ENCODE measurements at regions not wholly inside any gene's neighbourhood (a gene's known extent, or its start where the extent isn't known, plus 50 kb on each side); places are given as distances from the start of the nearest gene placed in this dataset.

- Histone ChIP-seq H3K4me3 (ENCODE audit: low read length in 2 of 2) (no peak overlapping the region), H3K27ac (ENCODE audit: low read depth in 1 of 2, low read length in 1 of 2) (no peak overlapping the region), H3K36me3 (ENCODE audit: control insufficient read depth in 2 of 2, insufficient read depth in 2 of 2, low read length in 1 of 2) (no peaks in the 10 kb centered on the region), H3K27me3 (ENCODE audit: control insufficient read depth in 2 of 2, insufficient read depth in 1 of 2, low read length in 1 of 2) (no peaks in the 10 kb centered on the region), H3K4me1 (ENCODE audit: control insufficient read depth in 2 of 2, insufficient read depth in 2 of 2, low read length in 2 of 2) (no peaks in the 10 kb centered on the region), H3K9me3 (ENCODE audit: control insufficient read depth in 2 of 2, insufficient read depth in 1 of 2, low read length in 1 of 2) (no peaks in the 10 kb centered on the region)
- DNase-seq (ENCODE audit: low read depth in 6 of 9, low spot score in 9 of 9): no peak
- WGBS: 95% methylated on average over 6 of the region's 6 CpGs
Observed at GRCh38 chrX:9267415-9267814, 197.4 kb upstream of the TBL1X start.

GRCh38 chrX:9269134-9269533 is 195.7 kb upstream of the TBL1X start:
- no peaks in the 10 kb centered on the region for H3K36me3 ChIP-seq (ENCODE audit: control insufficient read depth in 2 of 2, insufficient read depth in 2 of 2, low read length in 1 of 2)
- WGBS: 97% methylated on average over 4 of the region's 4 CpGs
- no peaks in the 10 kb centered on the region for H3K9me3 ChIP-seq (ENCODE audit: control insufficient read depth in 2 of 2, insufficient read depth in 1 of 2, low read length in 1 of 2)
- no peaks in the 10 kb centered on the region for H3K4me1 ChIP-seq (ENCODE audit: control insufficient read depth in 2 of 2, insufficient read depth in 2 of 2, low read length in 2 of 2)
- H3K27ac ChIP-seq (ENCODE audit: low read depth in 1 of 2, low read length in 1 of 2): no peak overlapping the region
- no peaks in the 10 kb centered on the region for H3K27me3 ChIP-seq (ENCODE audit: control insufficient read depth in 2 of 2, insufficient read depth in 1 of 2, low read length in 1 of 2)
- H3K4me3 ChIP-seq (ENCODE audit: low read length in 2 of 2): no peak overlapping the region
- no peak for DNase-seq (ENCODE audit: low read depth in 6 of 9, low spot score in 9 of 9)

GRCh38 chrX:9271789-9272525 is 192.9 kb upstream of the TBL1X start:
- H3K4me1 ChIP-seq (ENCODE audit: control insufficient read depth in 2 of 2, insufficient read depth in 2 of 2, low read length in 2 of 2): no peaks in the 10 kb centered on the region
- no peak for DNase-seq (ENCODE audit: low read depth in 6 of 9, low spot score in 9 of 9)
- H3K27ac ChIP-seq (ENCODE audit: low read depth in 1 of 2, low read length in 1 of 2): no peak overlapping the region
- WGBS: 94% methylated on average over 13 of the region's 13 CpGs
- H3K27me3 ChIP-seq (ENCODE audit: control insufficient read depth in 2 of 2, insufficient read depth in 1 of 2, low read length in 1 of 2): no peaks in the 10 kb centered on the region
- no peak overlapping the region for H3K4me3 ChIP-seq (ENCODE audit: low read length in 2 of 2)
- H3K9me3 ChIP-seq (ENCODE audit: control insufficient read depth in 2 of 2, insufficient read depth in 1 of 2, low read length in 1 of 2): no peaks in the 10 kb centered on the region
- H3K36me3 ChIP-seq (ENCODE audit: control insufficient read depth in 2 of 2, insufficient read depth in 2 of 2, low read length in 1 of 2): no peaks in the 10 kb centered on the region

- no peak overlapping the region for H3K27ac ChIP-seq (ENCODE audit: low read depth in 1 of 2, low read length in 1 of 2)
- WGBS: 100% methylated on average over 1 of the region's 1 CpG
- H3K27me3 ChIP-seq (ENCODE audit: control insufficient read depth in 2 of 2, insufficient read depth in 1 of 2, low read length in 1 of 2): no peaks in the 10 kb centered on the region
- DNase-seq (ENCODE audit: low read depth in 6 of 9, low spot score in 9 of 9): no peak
- no peaks in the 10 kb centered on the region for H3K4me1 ChIP-seq (ENCODE audit: control insufficient read depth in 2 of 2, insufficient read depth in 2 of 2, low read length in 2 of 2)
- H3K9me3 ChIP-seq (ENCODE audit: control insufficient read depth in 2 of 2, insufficient read depth in 1 of 2, low read length in 1 of 2): no peaks in the 10 kb centered on the region
- H3K36me3 ChIP-seq (ENCODE audit: control insufficient read depth in 2 of 2, insufficient read depth in 2 of 2, low read length in 1 of 2): no peaks in the 10 kb centered on the region
- H3K4me3 ChIP-seq (ENCODE audit: low read length in 2 of 2): no peak overlapping the region
Observed at GRCh38 chrX:9273744-9274143, 191.1 kb upstream of the TBL1X start.

- Histone ChIP-seq H3K4me1 (ENCODE audit: control insufficient read depth in 2 of 2, insufficient read depth in 2 of 2, low read length in 2 of 2) (no peaks in the 10 kb centered on the region), H3K36me3 (ENCODE audit: control insufficient read depth in 2 of 2, insufficient read depth in 2 of 2, low read length in 1 of 2) (no peaks in the 10 kb centered on the region), H3K27me3 (ENCODE audit: control insufficient read depth in 2 of 2, insufficient read depth in 1 of 2, low read length in 1 of 2) (no peaks in the 10 kb centered on the region), H3K9me3 (ENCODE audit: control insufficient read depth in 2 of 2, insufficient read depth in 1 of 2, low read length in 1 of 2) (no peaks in the 10 kb centered on the region), H3K4me3 (ENCODE audit: low read length in 2 of 2) (no peak overlapping the region), H3K27ac (ENCODE audit: low read depth in 1 of 2, low read length in 1 of 2) (peak overlapping the region; percentile 18 to 30)
- WGBS: 91% methylated on average over 7 of the region's 7 CpGs
- DNase-seq (ENCODE audit: low read depth in 6 of 9, low spot score in 9 of 9): peak in 1 of 9 donors; percentile 22
Observed at GRCh38 chrX:9278475-9279233, 186.2 kb upstream of the TBL1X start.

- WGBS: 83% methylated on average over 3 of the region's 3 CpGs
Observed at GRCh38 chrX:9279234-9279544, 185.7 kb upstream of the TBL1X start.

GRCh38 chrX:9280831-9281230 is 184.0 kb upstream of the TBL1X start:
- no peak for DNase-seq (ENCODE audit: low read depth in 6 of 9, low spot score in 9 of 9)
- no peaks in the 10 kb centered on the region for H3K9me3 ChIP-seq (ENCODE audit: control insufficient read depth in 2 of 2, insufficient read depth in 1 of 2, low read length in 1 of 2)
- 97% methylated on average over 6 of the region's 6 CpGs for WGBS

More at GRCh38 chrX:9279234-9279544, 185.7 kb upstream of the TBL1X start:
- Histone ChIP-seq H3K27me3 (ENCODE audit: control insufficient read depth in 2 of 2, insufficient read depth in 1 of 2, low read length in 1 of 2) (no peaks in the 10 kb centered on the region), H3K9me3 (ENCODE audit: control insufficient read depth in 2 of 2, insufficient read depth in 1 of 2, low read length in 1 of 2) (no peaks in the 10 kb centered on the region), H3K4me3 (ENCODE audit: low read length in 2 of 2) (no peak overlapping the region), H3K27ac (ENCODE audit: low read depth in 1 of 2, low read length in 1 of 2) (peak overlapping the region; percentile 7 to 18), H3K4me1 (ENCODE audit: control insufficient read depth in 2 of 2, insufficient read depth in 2 of 2, low read length in 2 of 2) (no peaks in the 10 kb centered on the region), H3K36me3 (ENCODE audit: control insufficient read depth in 2 of 2, insufficient read depth in 2 of 2, low read length in 1 of 2) (no peaks in the 10 kb centered on the region)
- peak in 1 of 9 donors; percentile 6 for DNase-seq (ENCODE audit: low read depth in 6 of 9, low spot score in 9 of 9)

GRCh38 chrX:9282325-9282724 is 182.5 kb upstream of the TBL1X start:
- Histone ChIP-seq H3K4me3 (ENCODE audit: low read length in 2 of 2) (no peak overlapping the region), H3K27ac (ENCODE audit: low read depth in 1 of 2, low read length in 1 of 2) (no peak overlapping the region), H3K36me3 (ENCODE audit: control insufficient read depth in 2 of 2, insufficient read depth in 2 of 2, low read length in 1 of 2) (no peaks in the 10 kb centered on the region), H3K27me3 (ENCODE audit: control insufficient read depth in 2 of 2, insufficient read depth in 1 of 2, low read length in 1 of 2) (no peaks in the 10 kb centered on the region), H3K9me3 (ENCODE audit: control insufficient read depth in 2 of 2, insufficient read depth in 1 of 2, low read length in 1 of 2) (no peaks in the 10 kb centered on the region), H3K4me1 (ENCODE audit: control insufficient read depth in 2 of 2, insufficient read depth in 2 of 2, low read length in 2 of 2) (no peaks in the 10 kb centered on the region)
- 72% methylated on average over 2 of the region's 2 CpGs for WGBS
- DNase-seq (ENCODE audit: low read depth in 6 of 9, low spot score in 9 of 9): no peak

More at GRCh38 chrX:9280831-9281230, 184.0 kb upstream of the TBL1X start:
- no peak overlapping the region for H3K27ac ChIP-seq (ENCODE audit: low read depth in 1 of 2, low read length in 1 of 2)
- H3K4me3 ChIP-seq (ENCODE audit: low read length in 2 of 2): no peak overlapping the region
- no peaks in the 10 kb centered on the region for H3K36me3 ChIP-seq (ENCODE audit: control insufficient read depth in 2 of 2, insufficient read depth in 2 of 2, low read length in 1 of 2)
- H3K27me3 ChIP-seq (ENCODE audit: control insufficient read depth in 2 of 2, insufficient read depth in 1 of 2, low read length in 1 of 2): no peaks in the 10 kb centered on the region
- no peaks in the 10 kb centered on the region for H3K4me1 ChIP-seq (ENCODE audit: control insufficient read depth in 2 of 2, insufficient read depth in 2 of 2, low read length in 2 of 2)

- WGBS: 60% methylated on average over 7 of the region's 7 CpGs
- no peak for DNase-seq (ENCODE audit: low read depth in 6 of 9, low spot score in 9 of 9)
- Histone ChIP-seq H3K27ac (ENCODE audit: low read depth in 1 of 2, low read length in 1 of 2) (no peak overlapping the region), H3K9me3 (ENCODE audit: control insufficient read depth in 2 of 2, insufficient read depth in 1 of 2, low read length in 1 of 2) (no peaks in the 10 kb centered on the region), H3K4me1 (ENCODE audit: control insufficient read depth in 2 of 2, insufficient read depth in 2 of 2, low read length in 2 of 2) (no peaks in the 10 kb centered on the region), H3K27me3 (ENCODE audit: control insufficient read depth in 2 of 2, insufficient read depth in 1 of 2, low read length in 1 of 2) (peaks cover 0 to 3% of the 10 kb centered on the region in 2 donors), H3K4me3 (ENCODE audit: low read length in 2 of 2) (no peak overlapping the region), H3K36me3 (ENCODE audit: control insufficient read depth in 2 of 2, insufficient read depth in 2 of 2, low read length in 1 of 2) (no peaks in the 10 kb centered on the region)
Observed at GRCh38 chrX:9285342-9285771, 179.5 kb upstream of the TBL1X start.
